ENCODE measurements at regions not wholly inside any gene's neighbourhood (a gene's known extent, or its start where the extent isn't known, plus 50 kb on each side); places are given as distances from the start of the nearest gene placed in this dataset.

DNA sequence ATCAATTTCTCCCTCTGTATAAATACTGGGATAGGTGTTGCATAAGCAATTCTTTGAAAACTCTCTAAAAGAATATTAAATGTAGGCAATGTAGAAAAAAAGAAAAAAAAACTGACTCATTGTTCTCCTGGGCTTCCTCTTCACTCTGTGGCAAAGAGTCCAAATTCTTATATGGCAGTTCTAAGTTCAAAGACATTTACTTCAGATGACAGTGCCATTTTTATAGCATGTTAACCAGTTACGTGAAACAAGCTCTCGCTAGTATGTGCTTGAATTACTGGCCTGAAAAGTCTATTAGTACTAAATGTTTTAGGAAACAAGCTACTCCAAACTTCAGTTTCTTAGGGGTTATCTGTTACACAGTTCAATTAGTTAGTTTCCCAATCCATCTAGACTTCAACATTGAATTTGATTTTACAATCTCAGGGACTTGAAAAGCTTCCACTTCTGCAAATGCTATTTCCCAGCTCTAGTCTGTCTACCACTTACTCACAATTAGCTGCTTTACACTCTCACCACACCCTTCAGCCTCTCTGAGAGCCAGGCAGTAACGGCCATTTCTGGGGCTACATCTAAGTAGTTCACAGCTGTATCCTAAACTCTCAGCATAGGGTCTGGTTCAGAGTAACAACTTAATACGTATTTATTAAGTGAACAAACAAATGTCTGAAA is 100.4 kb downstream of the OGFRL1 start:
- Histone ChIP-seq H3K36me3 (ENCODE audit: control insufficient read depth in 4 of 4, insufficient read depth in 4 of 4, low read length in 3 of 4) (no peaks in the 10 kb centered on the region), H3K27me3 (replicated peaks in 2 of 5; ENCODE audit: control insufficient read depth in 4 of 5, insufficient read depth in 5 of 5, low read length in 4 of 5) (no peaks in the 10 kb centered on the region), H3K4me1 (ENCODE audit: control extremely low read depth in 1 of 4, control insufficient read depth in 4 of 4, insufficient read depth in 4 of 4, low read length in 3 of 4) (no peaks in the 10 kb centered on the region), H3K4me3 (ENCODE audit: control insufficient read depth in 1 of 7, extremely low read depth in 1 of 7, insufficient read depth in 4 of 7, low read depth in 2 of 7, low read length in 6 of 7) (no peak overlapping the region), H3K9me3 (ENCODE audit: control extremely low read depth in 1 of 5, control insufficient read depth in 4 of 5, insufficient read depth in 2 of 5, low read depth in 1 of 5, low read length in 4 of 5) (no peaks in the 10 kb centered on the region), H3K27ac (ENCODE audit: insufficient read depth in 1 of 2, low read depth in 1 of 2, low read length in 2 of 2, poor library complexity in 1 of 2, severe bottlenecking in 2 of 2) (no peak overlapping the region)
- CTCF ChIA-PET: interaction anchor here (1.5 to 2.4 kb wide), 2 partner anchors 23 to 122 kb away, joined by 3 to 12 read pairs; no protein-coding TSS in a partner anchor
- WGBS (ENCODE audit: insufficient coverage): 96% methylated on average over 3 of the region's 4 CpGs
- POLR2A ChIA-PET: no interaction called here
- DNase-seq: no peak

DNA sequence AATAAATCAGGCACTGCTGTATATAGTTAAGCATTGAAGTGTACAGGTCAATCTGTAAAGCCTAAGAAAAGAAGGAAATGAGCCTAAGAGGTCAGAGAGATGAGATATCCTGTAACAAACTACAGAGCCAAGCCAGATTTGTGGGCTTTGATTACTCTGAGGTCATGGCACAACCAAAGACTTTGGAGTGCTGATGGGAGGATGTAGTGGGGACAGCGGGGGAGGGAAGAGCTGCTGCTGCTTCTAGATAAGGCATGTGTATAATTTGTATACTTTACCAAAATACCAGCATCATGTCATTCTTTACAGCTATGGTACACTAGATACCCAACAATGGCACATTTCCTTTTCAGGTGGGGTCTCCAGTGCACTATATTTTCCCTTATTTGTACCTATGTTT is 102.5 kb downstream of the OGFRL1 start:
- DNase-seq: peak in 2 of 3 donors; percentile 17 to 27
- Histone ChIP-seq H3K9me3 (ENCODE audit: control extremely low read depth in 1 of 5, control insufficient read depth in 4 of 5, insufficient read depth in 2 of 5, low read depth in 1 of 5, low read length in 4 of 5) (no peaks in the 10 kb centered on the region), H3K4me1 (ENCODE audit: control extremely low read depth in 1 of 4, control insufficient read depth in 4 of 4, insufficient read depth in 4 of 4, low read length in 3 of 4) (no peaks in the 10 kb centered on the region), H3K27ac (ENCODE audit: insufficient read depth in 1 of 2, low read depth in 1 of 2, low read length in 2 of 2, poor library complexity in 1 of 2, severe bottlenecking in 2 of 2) (no peak overlapping the region), H3K27me3 (replicated peaks in 2 of 5; ENCODE audit: control insufficient read depth in 4 of 5, insufficient read depth in 5 of 5, low read length in 4 of 5) (no peaks in the 10 kb centered on the region), H3K4me3 (ENCODE audit: control insufficient read depth in 1 of 7, extremely low read depth in 1 of 7, insufficient read depth in 4 of 7, low read depth in 2 of 7, low read length in 6 of 7) (no peak overlapping the region), H3K36me3 (ENCODE audit: control insufficient read depth in 4 of 4, insufficient read depth in 4 of 4, low read length in 3 of 4) (no peaks in the 10 kb centered on the region)
- ChIA-PET POLR2A (no interaction called here), CTCF (interaction anchor here (1.1 to 1.2 kb wide), 2 partner anchors 24 to 198 kb away, joined by 3 read pairs; no protein-coding TSS in a partner anchor)
- WGBS (ENCODE audit: insufficient coverage): no CpG with 5 or more reads among the region's 1 CpG

DNA sequence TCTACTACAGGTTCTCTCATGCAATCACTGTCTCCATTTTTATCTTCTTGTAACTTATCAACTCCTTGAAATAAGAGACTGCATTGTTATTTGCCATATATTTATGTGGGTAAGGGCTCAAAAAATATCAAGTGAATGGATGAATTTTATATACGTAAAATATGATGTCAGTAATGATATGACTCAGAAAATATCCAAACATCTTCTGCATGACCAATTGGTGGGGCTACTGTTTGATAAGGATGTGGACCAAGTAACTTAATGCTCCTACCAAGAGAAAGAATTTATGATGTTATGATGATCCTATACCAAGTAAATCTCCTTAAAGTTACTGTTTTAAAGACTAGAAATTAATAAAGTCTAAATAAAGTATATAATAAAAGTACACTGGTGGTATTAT is 103.7 kb downstream of the OGFRL1 start:
- ChIA-PET POLR2A (no interaction called here), CTCF (interaction anchor here (1.2 to 1.8 kb wide), 3 partner anchors 8 to 114 kb away, joined by 3 to 5 read pairs (median 3); no protein-coding TSS in a partner anchor)
- Histone ChIP-seq H3K36me3 (ENCODE audit: control insufficient read depth in 4 of 4, insufficient read depth in 4 of 4, low read length in 3 of 4) (no peaks in the 10 kb centered on the region), H3K27ac (ENCODE audit: insufficient read depth in 1 of 2, low read depth in 1 of 2, low read length in 2 of 2, poor library complexity in 1 of 2, severe bottlenecking in 2 of 2) (no peak overlapping the region), H3K4me3 (ENCODE audit: control insufficient read depth in 1 of 7, extremely low read depth in 1 of 7, insufficient read depth in 4 of 7, low read depth in 2 of 7, low read length in 6 of 7) (no peak overlapping the region), H3K9me3 (ENCODE audit: control extremely low read depth in 1 of 5, control insufficient read depth in 4 of 5, insufficient read depth in 2 of 5, low read depth in 1 of 5, low read length in 4 of 5) (no peaks in the 10 kb centered on the region), H3K4me1 (ENCODE audit: control extremely low read depth in 1 of 4, control insufficient read depth in 4 of 4, insufficient read depth in 4 of 4, low read length in 3 of 4) (no peaks in the 10 kb centered on the region), H3K27me3 (replicated peaks in 2 of 5; ENCODE audit: control insufficient read depth in 4 of 5, insufficient read depth in 5 of 5, low read length in 4 of 5) (no peaks in the 10 kb centered on the region)
- WGBS (ENCODE audit: insufficient coverage): no CpG with 5 or more reads among the region's 1 CpG
- DNase-seq: no peak

DNA sequence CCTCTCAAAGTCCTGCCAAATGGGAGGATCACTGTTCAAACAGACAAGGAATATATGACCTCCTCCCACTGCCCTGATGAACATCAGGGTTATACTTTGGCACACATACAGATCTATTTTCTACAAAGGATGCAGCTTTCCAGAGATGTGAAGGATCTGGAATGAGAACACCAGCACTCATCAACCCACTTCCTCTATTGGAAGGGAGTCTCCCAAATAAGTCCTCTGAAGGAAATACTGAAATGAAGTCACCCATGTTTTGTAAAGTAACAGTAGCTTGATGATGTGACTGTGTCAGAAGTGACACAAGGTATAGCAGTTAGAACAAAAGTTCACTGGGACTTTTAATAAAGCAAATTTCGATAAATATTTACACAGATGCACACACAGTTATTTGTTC is 104.9 kb downstream of the OGFRL1 start:
- CTCF ChIA-PET: interaction anchor here (0.6 to 1.8 kb wide), 5 partner anchors 9 to 116 kb away, joined by 3 to 6 read pairs (median 3); no protein-coding TSS in a partner anchor
- no peak for DNase-seq
- Histone ChIP-seq H3K4me1 (ENCODE audit: control extremely low read depth in 1 of 4, control insufficient read depth in 4 of 4, insufficient read depth in 4 of 4, low read length in 3 of 4) (no peaks in the 10 kb centered on the region), H3K27ac (ENCODE audit: insufficient read depth in 1 of 2, low read depth in 1 of 2, low read length in 2 of 2, poor library complexity in 1 of 2, severe bottlenecking in 2 of 2) (no peak overlapping the region), H3K36me3 (ENCODE audit: control insufficient read depth in 4 of 4, insufficient read depth in 4 of 4, low read length in 3 of 4) (no peaks in the 10 kb centered on the region), H3K9me3 (ENCODE audit: control extremely low read depth in 1 of 5, control insufficient read depth in 4 of 5, insufficient read depth in 2 of 5, low read depth in 1 of 5, low read length in 4 of 5) (no peaks in the 10 kb centered on the region), H3K27me3 (replicated peaks in 2 of 5; ENCODE audit: control insufficient read depth in 4 of 5, insufficient read depth in 5 of 5, low read length in 4 of 5) (no peaks in the 10 kb centered on the region), H3K4me3 (ENCODE audit: control insufficient read depth in 1 of 7, extremely low read depth in 1 of 7, insufficient read depth in 4 of 7, low read depth in 2 of 7, low read length in 6 of 7) (no peak overlapping the region)
- POLR2A ChIA-PET: no interaction called here
- no CpG with 5 or more reads among the region's 1 CpG for WGBS (ENCODE audit: insufficient coverage)

DNA sequence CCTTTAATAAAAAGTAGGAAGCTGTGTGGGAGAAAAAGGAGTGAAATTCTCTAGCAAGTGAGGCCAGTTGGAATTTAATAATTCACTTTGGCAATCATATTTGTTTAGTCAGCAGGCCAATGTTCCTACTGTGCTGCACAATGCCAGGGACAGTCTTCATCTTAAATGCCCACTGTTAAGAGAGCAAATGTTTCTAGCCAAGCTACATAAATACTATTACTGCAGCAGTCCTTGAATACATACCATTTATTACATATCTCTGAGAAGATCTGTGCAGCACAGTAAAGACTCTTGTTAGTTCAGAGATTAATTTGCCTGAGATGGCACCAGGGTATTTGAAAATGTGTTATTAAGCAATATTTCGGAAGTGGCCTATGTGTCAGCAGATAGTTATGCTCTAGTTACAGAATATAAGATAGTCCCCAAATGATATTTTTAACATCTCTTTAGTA is 105.4 kb downstream of the OGFRL1 start:
- Histone ChIP-seq H3K4me3 (ENCODE audit: control insufficient read depth in 1 of 7, extremely low read depth in 1 of 7, insufficient read depth in 4 of 7, low read depth in 2 of 7, low read length in 6 of 7) (no peak overlapping the region), H3K36me3 (ENCODE audit: control insufficient read depth in 4 of 4, insufficient read depth in 4 of 4, low read length in 3 of 4) (no peaks in the 10 kb centered on the region), H3K27me3 (replicated peaks in 2 of 5; ENCODE audit: control insufficient read depth in 4 of 5, insufficient read depth in 5 of 5, low read length in 4 of 5) (no peaks in the 10 kb centered on the region), H3K27ac (ENCODE audit: insufficient read depth in 1 of 2, low read depth in 1 of 2, low read length in 2 of 2, poor library complexity in 1 of 2, severe bottlenecking in 2 of 2) (no peak overlapping the region), H3K9me3 (ENCODE audit: control extremely low read depth in 1 of 5, control insufficient read depth in 4 of 5, insufficient read depth in 2 of 5, low read depth in 1 of 5, low read length in 4 of 5) (no peaks in the 10 kb centered on the region), H3K4me1 (ENCODE audit: control extremely low read depth in 1 of 4, control insufficient read depth in 4 of 4, insufficient read depth in 4 of 4, low read length in 3 of 4) (no peaks in the 10 kb centered on the region)
- POLR2A ChIA-PET: no interaction called here
- no CpG with 5 or more reads among the region's 1 CpG for WGBS (ENCODE audit: insufficient coverage)
- CTCF ChIA-PET: interaction anchor here (0.8 to 1.8 kb wide), 4 partner anchors 9 to 112 kb away, joined by 3 to 6 read pairs (median 4); no protein-coding TSS in a partner anchor
- DNase-seq: no peak

DNA sequence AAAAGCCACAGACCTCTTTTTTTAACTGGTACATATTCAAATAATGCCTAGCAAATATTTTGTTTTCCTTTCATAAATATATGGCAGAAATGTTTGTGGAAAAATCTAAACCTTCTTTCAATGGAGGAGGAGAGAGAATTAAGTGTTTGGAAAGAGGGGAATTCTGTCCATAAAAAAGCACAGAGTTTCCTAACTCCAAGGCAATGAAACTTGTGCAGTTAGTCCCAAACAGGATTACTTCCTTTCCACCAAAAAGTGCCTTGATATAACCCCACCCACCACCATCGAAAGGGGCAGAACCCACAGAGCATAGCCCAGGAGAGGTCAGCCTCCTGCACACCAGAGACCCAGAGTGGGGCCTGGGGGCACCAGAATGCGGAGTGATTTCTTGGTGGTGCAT is 106.3 kb downstream of the OGFRL1 start:
- ChIA-PET CTCF (interaction anchor here (2.8 kb wide), 1 partner anchor 10 kb away, joined by 13 read pairs; no protein-coding TSS in a partner anchor), POLR2A (no interaction called here)
- 71% methylated on average over 1 of the region's 2 CpGs for WGBS (ENCODE audit: insufficient coverage)

DNA sequence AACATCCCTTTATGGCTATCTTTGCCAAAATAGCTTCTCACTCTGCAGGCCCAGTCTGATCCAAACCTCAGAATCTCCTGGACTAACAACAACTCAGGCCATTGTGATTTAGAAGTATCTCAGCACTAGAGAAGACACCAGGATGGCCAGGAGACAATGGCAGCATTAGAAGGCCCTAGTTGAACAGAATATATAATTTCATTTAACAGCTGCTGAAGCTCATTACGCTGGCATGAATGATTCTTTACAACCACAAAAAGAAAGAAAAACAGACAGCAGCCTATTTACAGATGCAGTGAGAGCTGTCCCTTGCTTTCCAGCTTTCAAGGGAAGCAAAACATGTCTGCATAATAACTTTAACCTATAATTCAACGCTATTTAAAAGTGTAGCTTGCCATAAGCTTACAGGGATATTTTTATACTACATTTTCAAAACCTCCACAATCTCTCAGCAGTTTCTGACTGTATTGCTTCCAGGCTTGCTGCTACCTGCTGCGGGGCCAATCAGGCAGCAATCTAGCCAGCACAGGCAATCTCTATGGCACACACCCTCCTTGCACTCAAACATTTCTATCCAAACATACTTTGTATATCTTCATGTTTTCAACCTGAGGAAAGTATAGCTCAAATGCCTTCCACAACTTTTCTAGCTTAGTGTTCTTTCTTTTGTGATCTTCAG is 107.3 kb downstream of the OGFRL1 start:
- Histone ChIP-seq H3K36me3 (ENCODE audit: control insufficient read depth in 4 of 4, insufficient read depth in 4 of 4, low read length in 3 of 4) (no peaks in the 10 kb centered on the region), H3K4me1 (ENCODE audit: control extremely low read depth in 1 of 4, control insufficient read depth in 4 of 4, insufficient read depth in 4 of 4, low read length in 3 of 4) (no peaks in the 10 kb centered on the region), H3K4me3 (ENCODE audit: control insufficient read depth in 1 of 7, extremely low read depth in 1 of 7, insufficient read depth in 4 of 7, low read depth in 2 of 7, low read length in 6 of 7) (no peak overlapping the region), H3K27ac (ENCODE audit: insufficient read depth in 1 of 2, low read depth in 1 of 2, low read length in 2 of 2, poor library complexity in 1 of 2, severe bottlenecking in 2 of 2) (no peak overlapping the region), H3K27me3 (replicated peaks in 2 of 5; ENCODE audit: control insufficient read depth in 4 of 5, insufficient read depth in 5 of 5, low read length in 4 of 5) (no peaks in the 10 kb centered on the region), H3K9me3 (ENCODE audit: control extremely low read depth in 1 of 5, control insufficient read depth in 4 of 5, insufficient read depth in 2 of 5, low read depth in 1 of 5, low read length in 4 of 5) (no peaks in the 10 kb centered on the region)
- CTCF ChIA-PET: interaction anchor here (0.9 to 2.8 kb wide), 3 partner anchors 10 to 23 kb away, joined by 3 to 13 read pairs (median 6); no protein-coding TSS in a partner anchor
- POLR2A ChIA-PET: no interaction called here
- 100% methylated on average over 3 of the region's 3 CpGs for WGBS (ENCODE audit: insufficient coverage)
- no peak for DNase-seq

More for the DNA sequence above, 106.3 kb downstream of the OGFRL1 start:
- no peaks in the 10 kb centered on the region for H3K27me3 ChIP-seq (replicated peaks in 2 of 5; ENCODE audit: control insufficient read depth in 4 of 5, insufficient read depth in 5 of 5, low read length in 4 of 5)
- H3K4me1 ChIP-seq (ENCODE audit: control extremely low read depth in 1 of 4, control insufficient read depth in 4 of 4, insufficient read depth in 4 of 4, low read length in 3 of 4): no peaks in the 10 kb centered on the region
- H3K27ac ChIP-seq (ENCODE audit: insufficient read depth in 1 of 2, low read depth in 1 of 2, low read length in 2 of 2, poor library complexity in 1 of 2, severe bottlenecking in 2 of 2): no peak overlapping the region
- H3K4me3 ChIP-seq (ENCODE audit: control insufficient read depth in 1 of 7, extremely low read depth in 1 of 7, insufficient read depth in 4 of 7, low read depth in 2 of 7, low read length in 6 of 7): no peak overlapping the region
- no peaks in the 10 kb centered on the region for H3K36me3 ChIP-seq (ENCODE audit: control insufficient read depth in 4 of 4, insufficient read depth in 4 of 4, low read length in 3 of 4)
- no peak for DNase-seq
- no peaks in the 10 kb centered on the region for H3K9me3 ChIP-seq (ENCODE audit: control extremely low read depth in 1 of 5, control insufficient read depth in 4 of 5, insufficient read depth in 2 of 5, low read depth in 1 of 5, low read length in 4 of 5)
